ENCODE measurements at regions not wholly inside any gene's neighbourhood (a gene's known extent, or its start where the extent isn't known, plus 50 kb on each side); places are given as distances from the start of the nearest gene placed in this dataset.

DNA sequence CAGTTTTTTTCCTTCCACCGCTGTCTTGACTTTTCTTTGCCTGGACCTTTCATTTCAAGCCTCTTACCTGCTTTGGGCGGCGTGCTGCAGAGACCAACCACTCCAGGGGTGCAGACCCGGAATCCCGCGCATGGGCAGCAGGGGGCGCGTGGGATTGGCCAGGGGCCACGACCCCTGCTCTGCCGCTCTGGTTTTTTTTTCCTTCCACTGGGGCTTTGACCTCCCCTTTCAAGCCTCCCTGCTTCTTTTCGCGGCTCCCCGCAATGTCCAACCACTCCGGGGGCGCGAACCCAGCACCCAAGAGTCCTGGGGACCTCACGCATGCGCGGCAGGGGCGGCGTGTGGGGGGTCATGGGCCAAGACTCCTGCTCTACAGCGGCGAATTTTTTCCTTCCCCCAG, 325.1 kb downstream of the ALG10 start:
- no peak for DNase-seq

DNA sequence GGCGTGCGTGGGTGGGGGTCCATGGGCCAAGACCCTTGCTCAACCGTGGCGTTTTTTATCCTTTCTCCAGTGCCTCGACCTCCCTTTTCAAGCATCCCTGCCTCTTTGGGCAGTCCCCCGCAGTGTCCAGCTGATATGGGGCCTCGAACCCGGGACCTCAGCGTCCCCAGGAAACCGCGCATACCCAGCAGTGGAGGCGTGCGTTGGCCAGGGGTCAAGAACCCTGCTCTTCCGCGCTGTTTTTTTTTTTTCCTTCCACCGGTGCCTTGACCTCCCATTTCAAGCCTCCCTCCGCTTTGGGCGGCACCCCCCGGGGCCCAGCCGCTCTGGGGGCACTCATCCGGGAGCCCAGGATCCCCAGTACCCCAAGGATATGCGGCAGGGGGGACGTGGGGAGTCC, 325.8 kb downstream of the ALG10 start:
- DNase-seq = no peak

DNA sequence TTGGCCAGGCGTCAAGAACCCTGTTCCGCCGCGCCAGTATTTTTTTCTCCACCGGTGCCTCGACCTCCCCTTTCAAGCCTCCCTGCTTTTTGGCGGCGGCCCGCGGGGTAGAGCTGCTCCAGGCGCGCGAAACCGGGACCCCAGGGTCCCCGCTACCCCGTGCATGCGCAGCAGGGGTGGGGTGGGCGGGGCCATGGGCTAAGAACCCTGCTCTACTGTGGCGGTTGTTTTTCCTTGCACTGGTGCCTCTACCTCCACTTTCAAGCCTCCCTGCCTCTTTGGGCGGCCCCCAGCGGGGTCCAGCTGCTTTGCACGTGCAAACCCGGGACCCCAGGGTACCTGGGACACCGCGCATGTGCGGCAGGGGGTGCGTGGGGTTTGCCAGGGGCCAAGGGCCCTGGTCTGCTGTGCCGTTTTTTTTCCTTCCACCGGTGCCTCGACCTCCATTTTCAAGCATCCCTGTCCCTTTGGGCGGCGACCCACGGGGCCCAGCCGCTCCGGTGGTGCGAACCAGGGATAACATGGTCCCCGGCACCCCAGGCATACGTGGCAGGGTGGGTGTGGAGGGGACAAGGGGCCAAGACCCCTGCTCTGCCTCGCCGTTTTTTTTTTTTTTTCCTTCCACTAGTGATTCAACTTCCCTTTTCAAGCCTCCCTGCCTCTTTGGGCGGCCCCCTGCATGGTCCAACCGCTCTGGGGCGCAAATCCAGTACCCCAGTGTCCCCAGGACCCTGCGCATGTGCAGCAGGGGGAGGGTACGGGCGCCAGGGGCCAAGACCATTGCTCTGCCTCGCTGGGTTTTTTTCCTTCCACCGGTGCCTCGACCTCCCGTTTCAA, 326.8 kb downstream of the ALG10 start:
- DNase-seq = no peak

DNA sequence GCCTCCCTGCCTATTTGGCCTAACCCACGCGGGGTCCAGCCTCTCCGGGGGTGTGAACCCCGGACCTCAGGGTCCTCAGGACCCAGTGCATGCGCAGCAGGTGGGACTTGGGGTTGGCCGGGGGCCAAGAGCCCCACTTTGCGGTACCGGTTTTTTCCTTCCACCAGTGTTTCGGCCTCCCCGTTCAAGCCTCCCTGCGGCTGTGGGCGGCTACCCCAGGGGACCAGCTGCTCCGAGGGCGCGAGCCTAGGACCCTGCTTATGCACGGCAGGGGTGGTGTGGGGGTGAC, 327.3 kb downstream of the ALG10 start:
- DNase-seq = no peak

DNA sequence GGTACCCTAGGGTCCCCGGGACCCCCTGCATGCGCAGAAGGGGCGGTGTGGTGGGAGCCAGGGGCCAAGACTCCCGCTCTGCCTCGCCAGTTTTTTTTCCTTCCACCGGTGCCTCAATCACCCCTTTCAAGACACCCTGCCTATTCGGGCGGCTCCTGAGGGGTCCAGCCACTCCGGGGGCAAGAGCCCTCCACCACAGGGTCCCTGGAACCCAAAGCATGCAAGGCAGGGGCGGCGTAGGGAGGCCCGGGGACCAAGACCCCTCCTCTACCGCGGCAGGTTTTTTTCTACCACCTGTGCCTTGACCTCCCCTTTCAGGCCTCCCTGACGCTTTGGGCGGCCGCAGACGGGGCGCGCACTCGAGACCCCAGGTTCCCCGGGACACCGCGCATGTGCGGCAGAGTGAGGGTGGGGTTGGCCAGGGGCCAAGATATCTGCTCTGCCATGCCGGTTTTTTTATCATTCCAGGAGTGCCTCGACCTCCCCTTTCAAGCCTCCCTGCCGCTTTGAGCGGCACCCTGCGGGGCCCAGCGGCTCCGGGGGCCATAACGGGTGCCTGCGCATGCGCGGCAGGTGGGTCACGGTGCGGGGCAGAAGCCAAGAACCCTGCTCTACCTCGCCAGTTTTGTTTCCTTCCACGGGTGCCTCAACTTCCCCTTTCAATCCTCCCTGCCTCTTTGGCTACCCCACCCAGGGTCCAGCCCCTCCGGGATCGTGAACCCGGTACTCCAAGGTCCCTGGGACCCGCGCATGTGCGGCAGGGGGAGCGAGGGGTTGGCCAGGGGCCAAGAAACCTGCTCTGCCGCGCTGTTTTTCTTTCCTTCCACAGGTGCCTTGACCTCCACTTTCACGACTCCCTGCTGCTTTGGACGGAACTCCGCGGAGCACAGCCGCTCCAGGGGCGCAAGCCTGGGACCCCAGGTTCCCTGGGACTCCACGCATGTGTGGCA, 328.1 kb downstream of the ALG10 start:
- no peak for DNase-seq

DNA sequence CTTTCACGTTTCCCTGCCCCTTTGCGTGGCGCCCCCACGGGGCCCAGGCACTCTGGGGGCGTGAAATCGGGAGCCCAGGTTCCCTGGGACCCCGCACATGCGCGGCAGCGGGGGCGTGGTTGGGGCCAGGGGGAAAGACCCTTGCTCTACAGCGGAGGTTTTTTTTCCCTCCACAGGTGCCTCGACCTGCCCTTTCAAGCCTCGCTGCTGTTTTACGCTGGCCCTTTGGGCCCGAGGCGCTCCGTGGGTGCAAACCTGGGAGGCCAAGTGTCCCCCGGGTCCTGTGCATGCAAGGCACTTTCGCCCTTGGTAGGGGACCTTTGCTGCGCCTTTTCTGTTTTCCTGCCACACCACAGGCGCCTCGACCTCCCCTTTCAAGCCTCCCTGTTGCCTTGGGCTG, 329.8 kb downstream of the ALG10 start:
- no peak for DNase-seq

DNA sequence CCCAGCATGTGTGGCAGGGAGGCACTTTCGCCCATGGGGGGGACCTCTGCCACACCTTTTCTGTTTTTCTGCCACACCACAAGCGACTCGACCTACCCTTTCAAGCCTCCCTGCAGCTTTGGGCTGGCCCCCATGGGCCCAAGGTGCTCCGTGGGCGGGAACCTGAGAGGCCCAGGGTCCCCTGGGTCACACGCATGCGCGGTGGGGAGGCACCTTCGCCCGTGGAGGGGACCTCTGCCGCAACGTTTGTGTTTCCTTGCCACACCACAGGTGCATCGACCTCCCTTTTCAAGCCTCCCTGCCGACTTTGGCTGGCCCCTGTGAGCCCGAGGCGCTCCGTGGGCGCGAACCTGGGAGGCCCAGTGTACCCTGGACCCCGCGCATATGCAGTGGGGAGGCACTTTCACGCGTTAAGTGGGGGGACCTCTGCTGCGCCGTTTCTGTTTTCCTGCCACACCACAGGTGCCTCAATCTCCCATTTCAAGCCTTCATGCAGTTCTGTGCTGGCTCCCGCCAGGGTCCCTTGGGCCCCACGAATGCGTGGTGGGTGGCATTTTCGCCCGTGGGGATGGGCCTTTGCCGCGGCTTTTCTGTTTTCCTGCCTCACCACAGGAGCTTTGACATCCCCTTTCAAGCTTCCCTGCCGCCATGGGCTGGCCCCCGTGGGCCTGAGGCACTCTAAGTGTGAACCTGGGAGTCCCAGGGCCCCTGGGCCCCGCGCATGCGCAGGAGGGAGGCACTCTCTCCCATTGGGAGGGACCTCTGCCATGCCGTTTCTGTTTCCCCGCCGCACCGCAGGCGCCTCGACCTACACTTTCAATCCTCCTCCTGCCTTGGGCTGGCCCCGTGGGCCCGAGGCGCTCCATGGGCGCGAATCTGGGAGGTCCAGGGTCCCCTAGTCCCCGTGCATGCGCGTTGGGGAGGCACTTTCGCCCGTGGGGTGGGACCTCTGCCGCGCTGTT, 332.2 kb downstream of the ALG10 start:
- DNase-seq = no peak

DNA sequence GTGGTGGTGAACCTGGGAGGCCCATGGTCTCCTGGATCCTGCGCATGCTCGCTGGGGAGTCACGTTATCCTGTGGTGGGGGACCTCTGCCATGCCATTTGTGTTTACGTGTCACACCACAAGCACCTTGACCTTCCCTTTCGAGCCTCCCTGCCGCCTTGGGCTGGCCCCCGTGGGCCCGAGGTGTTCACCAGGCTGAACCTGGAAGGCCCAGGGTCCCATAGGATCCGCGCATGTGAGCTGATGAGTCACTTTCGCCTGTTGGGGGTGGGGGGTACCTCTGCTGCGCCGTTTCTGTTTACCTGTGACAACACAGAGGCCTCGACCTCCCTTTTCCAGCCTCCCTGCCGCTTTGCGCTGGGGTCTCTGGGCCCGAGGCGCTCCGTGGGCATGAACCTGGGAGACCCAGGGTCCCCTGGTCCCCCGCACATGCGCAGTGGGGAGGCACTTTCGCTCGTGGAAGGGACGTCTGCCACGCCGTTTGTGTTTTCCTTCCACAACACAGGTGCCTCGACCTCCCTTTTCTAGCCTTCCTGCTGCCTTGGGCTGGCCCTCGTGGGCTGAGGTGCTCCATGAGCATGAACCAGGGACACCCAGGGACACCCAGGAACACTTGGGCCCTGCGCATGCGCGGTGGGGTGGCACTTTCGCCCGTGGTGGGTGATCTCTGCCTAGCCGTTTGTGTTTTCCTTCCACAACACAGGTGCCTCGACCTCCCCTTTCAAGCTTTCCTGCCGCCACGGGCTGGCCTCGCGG, 334.1 kb downstream of the ALG10 start:
- no peak for DNase-seq

DNA sequence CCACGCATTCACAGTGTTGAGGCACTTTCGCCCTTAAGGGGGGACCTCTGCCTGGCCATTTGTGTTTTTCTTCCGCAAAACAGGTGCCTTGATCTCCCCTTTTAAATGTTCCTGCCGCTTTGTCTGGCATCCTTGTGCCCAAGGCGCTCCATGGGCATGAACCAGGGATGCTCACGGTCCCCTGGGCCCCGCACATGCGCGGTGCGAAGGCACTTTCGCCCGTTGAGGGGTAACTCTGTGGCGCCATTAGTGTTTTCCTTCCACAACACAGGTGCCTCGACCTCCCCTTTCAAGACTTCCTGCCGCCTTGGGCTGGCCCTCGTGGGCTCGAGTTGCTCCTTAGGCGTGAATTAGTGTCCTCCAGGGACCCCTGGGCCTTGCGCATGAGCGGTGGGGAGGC, 335.5 kb downstream of the ALG10 start:
- no peak for DNase-seq

DNA sequence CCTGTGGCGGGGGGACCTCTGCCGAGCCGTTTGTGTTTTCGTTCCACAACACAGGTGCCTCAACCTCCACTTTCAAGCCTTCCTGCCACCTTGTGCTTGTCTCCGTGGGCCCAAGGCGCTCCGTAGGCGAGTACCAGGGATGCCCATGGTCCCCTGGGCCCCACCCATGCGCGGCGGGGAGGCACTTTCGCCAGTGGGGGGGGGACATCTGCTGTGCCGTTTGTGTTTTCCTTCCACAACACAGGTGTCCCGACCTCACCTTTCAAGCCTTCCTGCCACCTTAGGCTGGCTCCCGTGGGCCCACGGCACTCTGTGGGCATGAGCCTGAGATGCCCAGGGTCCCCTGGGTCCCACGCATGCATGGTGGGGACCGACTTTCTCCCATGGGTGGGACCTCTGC, 335.9 kb downstream of the ALG10 start:
- DNase-seq = no peak

DNA sequence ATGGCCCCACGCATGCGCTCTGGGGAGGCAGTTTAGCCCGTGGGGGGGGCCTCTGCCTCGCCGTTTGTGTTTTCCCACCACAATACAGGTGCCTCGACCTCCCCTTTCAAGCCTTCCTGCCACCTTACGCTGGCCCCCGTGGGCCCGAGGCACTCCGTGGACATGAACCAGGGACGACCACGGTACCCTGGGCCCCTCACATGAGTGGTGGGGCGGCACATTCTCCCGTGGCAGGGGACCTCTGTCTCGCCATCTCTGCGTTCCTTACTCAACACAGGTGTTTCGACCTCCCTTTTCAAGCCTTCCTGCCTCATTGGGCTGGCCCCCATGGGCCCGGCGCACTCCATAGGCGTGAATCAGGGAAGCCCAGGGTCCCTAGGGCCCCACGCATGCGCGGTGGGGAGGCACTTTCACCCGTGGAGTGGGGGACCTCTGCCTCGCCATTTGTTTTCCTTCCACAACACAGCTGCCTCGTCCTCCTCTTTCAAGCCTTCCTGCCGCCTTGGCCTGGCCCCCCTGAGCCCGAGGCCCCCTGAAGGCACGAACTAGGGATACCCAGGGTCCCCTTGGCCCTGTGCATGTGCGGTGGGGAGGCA, 339.5 kb downstream of the ALG10 start:
- DNase-seq = no peak

DNA sequence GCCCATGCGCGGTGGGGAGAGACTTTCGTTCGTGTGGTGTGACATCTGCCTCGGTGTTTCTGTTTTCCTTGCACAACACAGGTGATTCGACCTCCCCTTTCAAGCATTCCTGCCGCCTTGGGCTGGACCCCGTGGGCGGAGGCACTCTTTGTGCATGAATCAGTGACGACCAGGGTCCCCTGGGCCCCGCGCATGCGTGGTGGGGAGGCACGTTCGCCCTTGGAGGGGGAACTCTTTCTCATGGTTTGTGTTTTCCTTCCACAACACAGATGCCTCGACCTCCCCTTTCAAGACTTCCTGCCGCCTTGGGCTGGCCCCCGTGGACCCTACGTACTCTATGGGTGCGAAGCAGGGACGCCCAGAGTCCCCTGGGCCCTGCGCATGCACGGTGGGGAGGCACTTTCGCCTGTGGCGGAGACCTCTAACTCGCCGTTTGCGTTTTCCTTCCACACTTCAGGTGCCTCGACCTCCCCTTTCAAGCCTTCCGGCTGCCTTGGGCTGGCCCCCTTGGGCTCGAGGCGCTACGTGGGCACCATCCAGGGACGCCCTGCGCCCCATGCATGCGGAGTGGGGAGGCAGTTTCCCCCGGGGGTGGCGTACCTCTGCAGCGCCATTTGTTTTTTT, 340.9 kb downstream of the ALG10 start:
- no peak for DNase-seq

DNA sequence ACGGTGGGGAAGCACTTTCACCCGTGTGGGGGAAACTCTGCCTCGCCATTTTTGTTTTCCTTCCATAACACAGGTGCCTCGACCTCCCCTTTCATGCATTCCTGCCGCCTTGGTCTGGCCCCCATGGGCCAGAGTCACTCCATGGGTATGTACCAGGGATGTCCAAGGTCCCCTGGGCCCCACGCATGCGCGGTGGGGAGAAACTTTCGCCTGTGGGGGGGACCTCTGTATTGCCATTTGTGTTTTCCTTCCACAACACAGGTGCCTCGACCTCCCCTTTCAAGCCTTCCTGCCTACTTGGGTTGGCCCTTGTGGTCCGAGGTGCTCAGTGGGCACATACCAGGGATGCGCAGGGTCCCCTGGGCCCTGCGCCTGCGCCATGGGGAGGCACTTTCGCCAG, 345.8 kb downstream of the ALG10 start:
- DNase-seq = no peak

DNA sequence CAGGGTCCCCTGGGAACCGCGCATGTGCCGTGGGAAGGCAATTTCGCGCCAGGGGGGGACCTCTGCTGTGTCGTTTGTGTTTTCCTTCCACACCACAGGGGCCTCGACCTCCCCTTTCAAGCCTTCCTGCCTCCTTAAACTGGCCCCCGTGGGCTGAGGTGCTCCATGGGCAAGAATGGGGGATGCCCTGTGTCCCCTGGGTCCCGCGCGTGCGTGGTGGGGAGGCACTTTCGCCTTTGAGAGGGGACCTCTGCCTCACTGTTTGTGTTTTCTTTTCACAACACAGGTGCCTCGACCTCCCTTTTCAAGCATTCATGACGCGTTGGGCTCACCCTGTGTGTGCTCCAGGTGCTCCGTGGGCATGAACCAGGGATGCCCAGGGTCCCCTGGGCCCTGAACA, 348.8 kb downstream of the ALG10 start:
- no peak for DNase-seq

DNA sequence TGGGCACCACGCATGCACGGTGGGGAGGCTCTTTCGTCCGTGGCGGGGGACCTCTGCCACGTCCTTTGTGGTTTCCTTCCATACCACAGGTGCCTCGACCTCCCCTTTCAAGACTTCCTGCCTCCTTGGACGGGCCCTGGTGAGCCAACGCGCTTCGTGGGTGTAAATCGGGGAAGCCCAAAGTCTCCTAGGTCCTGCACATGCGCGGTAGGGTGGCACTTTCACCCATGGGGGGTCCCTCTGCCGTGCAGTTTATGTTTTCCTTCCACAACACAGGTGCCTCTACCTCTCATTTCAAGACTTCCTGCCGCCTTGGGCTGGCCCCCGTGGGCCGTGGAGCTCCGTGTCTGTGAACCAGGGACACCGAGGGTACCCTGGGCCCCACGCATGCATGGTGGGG, 349.7 kb downstream of the ALG10 start:
- DNase-seq = no peak

DNA sequence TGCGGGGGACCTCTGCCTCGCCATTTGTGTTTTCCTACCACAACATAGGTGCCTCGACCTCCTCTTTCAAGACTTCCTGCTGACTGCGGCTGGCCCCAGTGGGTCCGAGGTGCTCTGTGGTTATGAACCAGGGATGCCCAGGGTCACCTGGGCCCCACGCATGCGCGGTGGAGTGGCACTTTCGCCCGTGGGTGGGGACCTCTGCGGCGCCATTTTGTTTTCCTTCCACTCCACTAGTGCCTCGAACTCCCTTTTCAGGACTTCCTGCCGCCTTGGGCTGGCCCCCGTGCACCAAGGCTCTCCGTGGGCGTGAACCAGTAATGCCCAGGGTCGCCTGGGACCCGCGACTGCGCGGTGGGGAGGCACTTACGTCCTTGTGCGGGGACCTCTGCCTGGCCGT, 351.6 kb downstream of the ALG10 start:
- DNase-seq = no peak

DNA sequence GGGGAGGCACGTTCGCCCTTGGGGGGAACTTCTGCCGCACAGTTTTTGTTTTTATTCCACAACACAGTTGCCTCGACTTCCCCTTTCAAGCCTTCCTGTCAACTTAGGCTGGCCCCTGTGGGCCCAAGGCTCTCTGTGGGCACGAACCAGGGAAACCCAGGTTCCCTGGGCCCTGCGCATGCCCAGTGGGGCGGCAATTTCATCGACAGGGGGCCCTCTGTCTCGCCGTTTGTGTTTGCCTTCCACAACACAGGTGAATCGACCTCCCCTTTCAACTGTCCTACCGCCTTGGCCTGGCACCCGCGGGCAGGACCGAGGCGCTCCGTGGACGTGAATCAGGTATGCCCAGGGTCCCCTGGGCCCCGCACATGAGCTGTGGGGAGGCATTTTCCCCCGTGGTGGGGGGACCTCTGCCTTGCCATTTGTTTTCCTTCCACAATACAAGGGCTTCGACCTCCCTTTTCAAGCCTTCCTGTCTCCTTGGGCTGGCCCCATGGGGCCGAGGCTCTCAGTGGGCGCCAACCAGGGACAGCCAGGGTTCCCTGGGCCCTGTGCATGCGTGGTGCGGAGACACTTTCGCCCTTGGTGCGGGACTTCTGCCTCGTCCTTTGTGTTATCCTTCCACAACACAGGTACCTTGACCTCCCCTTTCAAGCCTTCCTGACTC, 354.0 kb downstream of the ALG10 start:
- DNase-seq = no peak

DNA sequence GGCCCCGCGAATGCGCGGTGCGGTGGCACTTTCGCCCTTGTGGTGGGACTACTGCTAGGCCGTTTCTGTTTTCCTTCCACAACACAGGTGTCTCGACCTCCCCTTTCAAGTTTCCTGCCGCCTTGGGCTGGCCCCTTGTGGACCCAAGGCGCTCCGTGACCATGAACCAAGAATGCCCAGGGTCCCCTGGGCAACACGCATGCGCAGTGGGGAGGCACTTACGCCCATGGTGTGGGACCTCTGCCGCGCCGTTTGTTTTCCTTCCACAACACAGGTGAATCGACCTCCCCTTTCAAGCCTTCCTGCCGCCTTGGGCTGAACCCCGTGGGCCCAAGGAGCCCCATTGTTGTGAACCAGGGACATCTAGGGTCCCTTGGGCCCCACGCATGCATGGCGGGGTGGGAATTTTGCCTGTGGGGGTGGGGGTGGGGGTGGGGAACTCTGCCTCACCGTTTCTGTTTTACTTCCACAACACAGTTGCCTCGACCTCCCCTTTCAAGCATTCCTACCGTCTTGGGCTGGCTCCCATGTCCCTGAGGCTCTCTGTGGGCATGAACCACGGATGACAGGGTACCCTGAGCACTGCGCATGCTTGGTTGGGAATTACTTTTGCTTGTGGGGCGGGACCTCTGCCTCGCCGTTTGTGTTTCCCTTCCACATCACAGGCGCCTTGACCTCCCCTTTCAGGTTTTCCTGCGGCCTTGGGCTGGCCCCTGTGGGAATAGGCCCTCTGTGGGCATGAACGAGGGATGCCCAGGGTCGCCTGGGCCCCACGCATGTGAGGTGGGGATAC, 355.1 kb downstream of the ALG10 start:
- no peak for DNase-seq

DNA sequence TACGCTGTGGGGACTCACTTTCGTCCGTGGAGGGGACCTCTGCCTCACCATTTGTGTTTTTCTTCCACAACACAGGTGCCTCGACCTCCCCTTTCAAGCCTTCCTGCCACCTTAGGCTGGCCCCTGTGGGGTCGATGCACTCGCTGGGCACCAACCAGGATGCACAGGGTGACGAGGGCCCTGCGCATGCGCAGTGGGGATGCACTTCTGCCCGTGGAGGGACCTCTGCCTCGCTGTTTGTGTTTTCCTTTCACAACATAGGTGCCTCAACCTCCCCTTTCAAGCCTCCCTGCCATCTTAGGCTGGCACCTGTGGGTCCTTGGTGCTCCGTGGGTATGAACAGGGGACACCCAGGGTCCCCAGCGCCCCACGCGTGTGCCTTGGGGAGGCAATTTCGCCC, 356.8 kb downstream of the ALG10 start:
- DNase-seq = no peak

DNA sequence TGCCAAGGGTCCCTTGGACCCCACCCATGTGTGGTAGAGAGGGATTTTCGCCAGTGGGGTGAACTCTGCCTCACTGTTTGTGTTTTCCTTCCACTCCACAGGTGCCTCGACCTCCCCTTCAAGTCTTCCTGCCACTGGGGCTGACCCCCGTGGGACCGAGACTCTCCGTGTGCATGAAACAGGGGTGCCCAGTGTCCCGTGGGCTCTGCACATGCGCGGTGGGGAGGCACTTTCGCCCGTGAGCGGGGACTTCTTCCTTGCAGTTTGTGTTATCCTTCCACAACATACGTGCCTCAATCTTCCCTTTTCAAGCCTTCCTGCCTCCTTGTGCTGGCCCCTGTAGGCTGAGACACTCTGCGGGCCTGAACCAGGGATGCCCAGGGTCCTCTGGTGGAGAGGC, 362.4 kb downstream of the ALG10 start:
- no peak for DNase-seq
